ENCODE measurements at regions not wholly inside any gene's neighbourhood (a gene's known extent, or its start where the extent isn't known, plus 50 kb on each side); places are given as distances from the start of the nearest gene placed in this dataset.
"Not testable (repeated sequence)": the region's sequence is repeated elsewhere in the genome, so short reads cannot be mapped to it uniquely, and the experiment has no call there.

DNA sequence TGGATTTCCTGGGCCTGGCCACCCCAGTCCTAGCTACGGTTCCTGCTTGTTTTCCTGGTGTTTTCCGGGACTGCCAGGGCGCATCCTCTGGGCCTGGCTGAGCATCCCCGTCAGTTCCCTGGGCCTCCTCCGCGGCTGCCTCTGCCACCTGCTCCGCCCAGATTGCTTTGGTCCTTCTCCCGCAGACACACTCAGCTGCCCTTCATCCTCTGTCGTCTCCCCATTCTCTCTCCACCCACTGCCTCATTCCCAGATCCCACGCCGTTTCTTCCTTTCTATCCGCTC, 153.2 kb upstream of the NBPF19 start:
- DNase-seq (ENCODE audit: low read depth); H3K4me3 ChIP-seq (replicated peaks; ENCODE audit: low read depth, low read length): not testable (repeated sequence)

DNA sequence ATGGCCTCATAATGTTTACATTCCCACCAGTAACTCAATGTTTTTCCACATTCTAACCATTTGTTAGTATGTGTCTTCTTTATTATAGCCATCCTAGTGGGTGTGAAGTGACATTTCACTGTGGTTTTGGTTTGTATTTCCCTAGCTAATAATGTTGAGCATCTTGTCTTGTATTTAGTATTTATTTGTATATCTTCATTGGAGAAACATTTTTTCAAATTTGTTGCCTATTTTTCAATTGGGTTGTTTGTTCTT, 144.8 kb upstream of the NBPF19 start:
- H3K4me3 ChIP-seq (replicated peaks; ENCODE audit: low read depth, low read length); DNase-seq (ENCODE audit: low read depth): not testable (repeated sequence)

DNA sequence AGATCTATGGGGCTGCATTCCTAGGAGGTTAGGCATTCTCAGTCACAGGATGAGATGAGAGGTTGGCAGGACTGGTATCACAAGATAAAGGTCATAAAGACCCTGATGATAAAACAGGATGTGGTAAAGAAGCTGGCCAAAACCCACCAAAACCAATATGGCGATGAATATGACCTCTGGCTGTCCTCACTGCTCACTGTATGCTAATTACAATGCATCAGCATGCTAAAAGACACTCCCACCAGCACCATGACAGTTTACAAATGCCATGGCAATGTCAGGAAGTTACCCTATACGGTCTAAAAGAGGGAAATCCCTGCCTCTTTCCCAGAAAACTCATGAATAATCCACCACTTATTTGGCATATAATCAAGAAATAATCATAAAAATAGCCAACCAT, 138.8 kb upstream of the NBPF19 start:
- H3K4me3 ChIP-seq (replicated peaks; ENCODE audit: low read depth, low read length); DNase-seq (ENCODE audit: low read depth): not testable (repeated sequence)

DNA sequence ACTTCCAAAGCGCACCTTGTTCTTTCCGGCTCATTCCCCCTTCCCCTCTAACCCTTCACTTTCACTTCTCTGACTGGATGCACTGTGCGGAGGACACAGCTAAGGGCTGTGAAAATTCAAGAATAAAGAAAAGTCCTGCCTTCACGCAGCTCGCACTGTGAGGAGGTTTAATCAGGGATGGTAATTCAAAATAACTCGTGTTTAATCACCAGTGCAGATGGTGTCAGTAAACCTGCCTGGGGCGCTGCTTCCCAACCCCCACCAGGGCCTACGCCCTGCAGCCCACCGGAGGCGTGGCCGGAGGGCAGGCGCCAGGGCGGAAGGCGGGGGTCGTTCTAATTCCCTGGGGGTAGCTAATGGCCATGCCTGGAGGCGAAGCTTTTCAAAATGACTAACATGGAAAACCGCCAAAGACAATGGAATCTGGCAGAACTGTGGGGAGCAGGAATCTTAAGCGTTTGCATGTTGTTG, 136.6 kb upstream of the NBPF19 start:
- DNase-seq (ENCODE audit: low read depth); H3K4me3 ChIP-seq (replicated peaks; ENCODE audit: low read depth, low read length): not testable (repeated sequence)

DNA sequence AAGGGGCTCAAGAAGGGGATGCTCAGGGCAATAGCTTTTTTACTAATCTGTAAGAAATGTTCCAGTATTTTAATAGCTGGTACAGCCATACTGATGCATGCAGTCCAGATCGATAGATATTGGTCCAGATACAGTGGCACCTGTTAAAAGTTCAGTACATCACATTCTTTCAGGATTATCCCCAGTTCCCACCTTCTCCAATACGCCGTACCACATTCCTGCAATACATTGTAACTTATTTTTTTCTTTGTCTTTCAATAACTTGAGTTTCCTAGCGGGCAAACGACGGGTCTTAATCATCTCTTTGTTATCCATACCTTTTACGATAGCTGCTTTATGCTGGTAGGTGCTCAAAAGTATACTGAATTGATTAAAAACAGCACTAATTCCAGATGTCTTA, 136.1 kb upstream of the NBPF19 start:
- not testable (repeated sequence) for DNase-seq (ENCODE audit: low read depth); H3K4me3 ChIP-seq (replicated peaks; ENCODE audit: low read depth, low read length)

DNA sequence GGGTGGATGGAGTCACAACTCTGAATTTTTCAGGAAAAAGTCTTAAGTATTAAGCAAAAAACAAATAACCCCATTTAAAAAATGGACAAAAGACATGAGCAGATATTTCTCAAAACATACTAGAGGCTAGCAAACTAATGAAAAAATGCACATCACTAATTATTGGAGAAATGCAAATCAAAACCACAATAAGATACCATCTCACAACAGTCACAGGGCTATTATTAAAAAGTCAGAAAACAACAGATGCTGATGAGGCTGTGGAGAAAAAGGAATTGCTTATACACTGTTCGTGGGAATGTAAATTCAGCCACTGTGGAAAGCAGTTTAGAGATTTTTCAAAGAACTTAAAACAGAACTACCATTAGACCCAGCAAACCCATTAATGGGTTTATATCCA, 125.4 kb upstream of the NBPF19 start:
- DNase-seq (ENCODE audit: low read depth); H3K4me3 ChIP-seq (replicated peaks; ENCODE audit: low read depth, low read length): not testable (repeated sequence)

DNA sequence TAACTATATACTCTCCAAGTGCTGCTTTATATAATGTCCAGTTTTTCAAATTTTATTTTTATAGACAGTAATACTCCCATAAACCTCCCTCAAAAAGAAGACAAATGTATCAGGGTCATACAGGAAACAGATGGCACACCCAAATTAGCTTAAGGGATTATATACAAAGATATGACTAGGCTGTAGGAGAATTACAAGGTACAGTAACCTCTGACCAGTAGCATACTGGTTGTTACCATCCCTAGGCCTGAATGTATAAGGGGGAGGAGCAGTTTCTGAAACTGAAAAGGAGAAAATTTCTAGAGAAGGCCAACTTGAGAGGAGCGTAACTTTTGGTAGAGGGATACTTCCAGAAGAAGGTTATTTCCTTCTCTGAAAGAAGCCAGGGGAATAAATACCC, 122.6 kb upstream of the NBPF19 start:
- not testable (repeated sequence) for H3K4me3 ChIP-seq (replicated peaks; ENCODE audit: low read depth, low read length); DNase-seq (ENCODE audit: low read depth)

DNA sequence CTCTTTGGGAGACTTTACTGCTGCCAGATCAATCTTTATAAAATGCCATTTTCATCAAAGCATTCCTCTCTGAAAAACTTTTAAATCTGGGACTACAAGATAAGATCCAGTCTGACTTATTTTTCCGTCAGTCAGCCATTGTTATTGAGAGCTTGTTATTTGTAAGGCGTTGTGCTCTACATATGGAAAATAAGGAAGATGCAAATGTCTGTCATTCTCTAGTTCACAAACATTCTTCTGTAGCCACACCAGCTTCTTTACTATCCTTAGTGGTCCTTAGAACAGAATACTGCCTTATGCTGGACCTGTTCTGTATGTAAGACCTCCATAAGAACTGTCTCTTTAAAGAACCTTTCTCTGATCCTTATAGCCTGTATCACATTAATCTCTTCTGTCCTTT, 120.3 kb upstream of the NBPF19 start:
- H3K4me3 ChIP-seq (replicated peaks; ENCODE audit: low read depth, low read length): not testable (repeated sequence)

DNA sequence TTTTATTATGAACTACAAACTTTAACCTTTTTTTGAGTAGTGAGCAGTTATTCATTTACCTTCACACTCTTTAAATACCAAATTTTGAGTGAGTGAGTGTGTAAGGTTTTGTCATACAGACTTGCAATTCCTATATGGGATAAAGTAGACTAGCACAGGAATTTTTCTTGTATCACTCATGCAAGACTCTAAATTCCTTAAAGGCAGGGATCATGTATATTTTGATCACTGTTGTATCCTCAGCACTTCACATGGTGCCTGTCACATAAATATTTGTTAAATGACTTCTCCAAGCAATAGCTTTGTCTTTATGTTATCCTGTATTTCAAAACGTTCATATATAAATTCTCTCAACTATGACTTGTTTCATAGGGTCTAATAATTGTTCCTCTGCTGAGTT, 119.1 kb upstream of the NBPF19 start:
- not testable (repeated sequence) for DNase-seq (ENCODE audit: low read depth); H3K4me3 ChIP-seq (replicated peaks; ENCODE audit: low read depth, low read length)

More for the DNA sequence above, 120.3 kb upstream of the NBPF19 start:
- not testable (repeated sequence) for DNase-seq (ENCODE audit: low read depth)

DNA sequence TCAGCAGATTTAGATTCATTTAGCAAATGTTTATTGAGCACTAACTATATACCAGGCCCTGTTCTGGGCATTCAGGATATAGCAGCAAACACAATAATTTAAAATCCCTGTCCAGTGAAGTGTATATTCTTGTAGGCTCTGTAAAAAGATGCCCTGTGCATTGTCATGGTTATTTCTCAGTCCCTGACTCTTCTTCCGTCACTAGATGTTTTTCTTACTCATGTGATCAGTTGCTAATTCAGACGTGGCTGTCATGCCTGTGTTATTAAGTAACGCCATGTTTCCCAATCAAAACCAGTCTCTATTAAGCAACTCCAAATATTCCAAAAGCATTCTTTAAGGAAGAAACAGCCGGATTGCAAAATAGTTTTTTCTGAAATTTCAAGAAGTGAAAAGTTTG, 118.7 kb upstream of the NBPF19 start:
- not testable (repeated sequence) for DNase-seq (ENCODE audit: low read depth); H3K4me3 ChIP-seq (replicated peaks; ENCODE audit: low read depth, low read length)

DNA sequence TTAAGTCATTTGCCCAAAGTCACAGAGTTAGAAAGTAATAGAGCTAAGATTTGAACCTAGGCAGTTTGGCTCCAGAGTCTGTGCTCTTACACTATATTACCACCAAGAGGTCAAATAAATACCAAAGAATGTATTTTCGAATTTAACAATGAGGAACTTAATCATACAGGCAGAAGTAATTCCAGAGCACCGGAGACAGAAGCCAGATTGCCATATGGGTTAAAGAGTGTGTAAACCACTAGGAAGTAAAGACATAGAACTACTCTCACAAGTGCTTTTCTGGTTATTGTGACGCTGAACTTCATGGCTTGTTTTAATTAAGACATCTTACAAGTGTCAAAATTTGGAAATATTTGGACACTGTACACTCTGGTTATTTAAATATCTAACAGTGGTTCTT, 114.5 kb upstream of the NBPF19 start:
- not testable (repeated sequence) for DNase-seq (ENCODE audit: low read depth)

DNA sequence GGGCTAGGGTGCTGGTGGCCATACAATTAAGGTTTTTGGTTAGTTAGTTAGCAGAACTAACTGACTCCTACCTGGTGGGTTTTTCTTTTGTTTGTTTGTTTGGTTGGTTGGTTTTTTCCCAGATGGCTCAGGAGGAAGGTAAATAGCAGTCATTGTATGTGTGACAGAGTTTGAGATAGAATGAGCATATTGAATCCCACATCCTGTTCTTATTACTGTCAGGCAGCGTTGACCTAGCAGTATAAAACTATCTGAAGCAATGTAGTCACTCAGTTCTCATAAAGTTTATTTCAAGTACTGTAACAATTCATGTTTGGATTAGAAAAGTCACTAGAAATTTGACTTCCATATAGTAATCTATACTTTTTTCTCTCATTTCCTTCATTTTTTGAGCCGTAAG, 113.5 kb upstream of the NBPF19 start:
- DNase-seq (ENCODE audit: low read depth): not testable (repeated sequence)

More for the DNA sequence above, 114.5 kb upstream of the NBPF19 start:
- not testable (repeated sequence) for H3K4me3 ChIP-seq (replicated peaks; ENCODE audit: low read depth, low read length)

DNA sequence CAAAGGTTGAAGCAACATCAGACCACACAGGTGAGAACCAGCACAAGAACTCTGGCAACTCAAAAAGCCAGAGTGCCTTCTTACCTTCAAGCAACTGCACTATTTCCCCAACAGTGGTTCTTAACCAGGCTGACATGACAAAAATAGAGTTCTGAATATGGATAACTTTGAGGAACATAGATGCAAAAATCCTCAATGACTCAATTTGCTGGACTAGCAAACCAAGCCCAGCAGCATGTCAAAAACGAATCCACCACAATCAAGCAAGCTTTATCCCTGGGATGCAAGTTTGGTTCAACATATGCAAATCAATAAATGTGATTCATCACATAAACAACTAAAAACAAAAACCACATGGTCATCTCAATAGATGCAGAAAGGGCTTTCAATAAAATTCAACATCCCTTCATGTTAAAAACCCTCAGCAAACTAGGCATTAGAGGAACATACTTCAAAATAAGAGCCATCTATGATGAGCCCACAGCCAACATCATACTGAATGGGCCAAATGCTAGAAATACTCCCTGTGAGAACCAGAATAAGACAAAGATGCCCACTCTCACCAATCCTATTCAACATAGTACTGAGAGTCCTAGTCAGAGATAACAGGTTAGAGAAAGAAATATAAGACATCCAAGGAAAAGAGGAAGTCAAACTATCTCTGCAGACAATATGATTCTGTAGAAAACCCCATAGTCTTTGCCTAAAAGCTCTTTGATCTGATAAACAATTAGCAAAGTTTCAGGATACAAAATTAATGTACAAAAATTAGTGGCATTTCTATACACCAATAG, 110.5 kb upstream of the NBPF19 start:
- not testable (repeated sequence) for DNase-seq (ENCODE audit: low read depth); H3K4me3 ChIP-seq (replicated peaks; ENCODE audit: low read depth, low read length)

More for the DNA sequence above, 113.5 kb upstream of the NBPF19 start:
- not testable (repeated sequence) for H3K4me3 ChIP-seq (replicated peaks; ENCODE audit: low read depth, low read length)

DNA sequence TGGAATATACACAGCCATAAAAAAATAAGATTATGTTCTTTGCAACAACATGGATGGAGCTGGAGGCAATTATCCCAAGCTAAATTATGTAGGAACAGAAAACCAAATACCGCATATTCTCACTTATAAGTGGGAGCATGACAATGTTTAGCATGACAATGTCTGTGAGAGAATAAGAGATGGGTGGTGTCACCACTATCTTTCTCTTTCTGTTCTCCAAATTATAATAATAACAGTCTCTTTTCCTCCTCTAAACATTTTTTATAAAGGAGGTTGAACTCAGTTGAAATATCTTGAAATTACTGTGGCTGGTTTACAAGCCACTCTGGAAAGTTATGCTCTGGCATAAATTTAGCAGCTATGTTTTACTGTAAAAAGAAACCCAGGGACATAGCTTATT, 108.4 kb upstream of the NBPF19 start:
- not testable (repeated sequence) for H3K4me3 ChIP-seq (replicated peaks; ENCODE audit: low read depth, low read length); DNase-seq (ENCODE audit: low read depth)

DNA sequence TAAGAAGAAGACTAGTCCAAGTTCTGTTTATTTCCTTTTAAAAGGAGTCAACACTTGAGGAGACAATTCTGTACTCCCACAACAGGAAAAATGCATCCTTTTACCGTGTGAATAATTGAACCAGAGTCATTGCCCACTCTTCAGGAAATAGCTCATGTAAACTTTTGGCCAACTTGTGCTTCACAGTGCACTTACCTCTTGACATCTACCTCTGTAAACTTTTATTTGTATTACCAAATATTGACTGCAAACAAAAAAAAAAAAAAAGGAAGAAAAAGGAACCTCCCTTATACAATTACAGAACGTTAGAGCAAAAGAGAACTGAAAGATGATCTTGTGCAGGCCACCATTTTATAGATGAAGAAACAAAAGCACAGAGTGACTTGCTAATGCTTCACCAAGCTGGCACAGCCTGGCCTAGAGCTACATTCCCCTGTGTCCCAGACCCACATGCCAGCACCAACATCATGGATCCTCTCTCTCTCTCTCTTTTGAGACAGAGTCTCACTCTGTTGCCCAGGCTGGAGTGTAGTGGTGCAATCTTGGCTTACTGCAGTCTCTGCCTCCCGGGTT, 107.3 kb upstream of the NBPF19 start:
- H3K4me3 ChIP-seq (replicated peaks; ENCODE audit: low read depth, low read length); DNase-seq (ENCODE audit: low read depth): not testable (repeated sequence)

DNA sequence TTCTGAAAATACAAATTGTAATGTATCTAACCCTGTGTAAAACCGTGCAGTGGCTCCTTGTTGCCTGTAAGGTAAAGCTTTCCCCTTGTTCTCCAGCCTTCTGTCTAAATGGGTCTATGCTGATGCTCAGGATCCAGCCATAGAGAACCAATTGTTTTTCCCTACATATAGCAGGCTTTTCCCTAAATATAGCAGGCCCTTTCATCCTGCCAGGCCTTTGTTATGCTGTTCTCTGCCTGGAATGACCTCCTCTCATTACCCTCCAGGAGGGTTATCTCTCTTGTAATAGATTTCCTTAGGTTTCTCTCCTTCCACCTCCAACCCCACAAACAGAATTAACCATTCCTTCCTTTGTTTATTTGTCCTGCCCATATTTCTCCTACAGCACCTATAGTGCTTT, 106.5 kb upstream of the NBPF19 start:
- not testable (repeated sequence) for DNase-seq (ENCODE audit: low read depth); H3K4me3 ChIP-seq (replicated peaks; ENCODE audit: low read depth, low read length)

DNA sequence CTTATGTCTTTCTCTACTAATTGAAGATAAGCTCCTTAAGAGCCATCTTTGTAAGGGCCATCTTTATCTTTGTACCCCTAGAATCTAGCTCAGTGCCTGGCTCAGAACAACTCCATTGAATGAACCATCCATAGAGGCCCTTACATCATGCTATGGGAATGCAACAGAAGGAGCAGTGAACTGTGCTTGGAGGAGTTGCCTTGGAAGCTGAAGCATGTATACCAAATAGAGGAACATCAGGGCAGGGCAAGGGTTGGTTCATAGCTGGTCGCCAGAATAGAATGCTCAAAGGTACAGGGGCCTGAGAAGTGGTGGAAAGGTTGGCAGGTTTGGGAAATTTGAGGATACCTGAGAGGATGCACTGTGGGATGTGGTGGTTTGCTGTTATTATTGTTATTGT, 105.8 kb upstream of the NBPF19 start:
- H3K4me3 ChIP-seq (replicated peaks; ENCODE audit: low read depth, low read length); DNase-seq (ENCODE audit: low read depth): not testable (repeated sequence)

DNA sequence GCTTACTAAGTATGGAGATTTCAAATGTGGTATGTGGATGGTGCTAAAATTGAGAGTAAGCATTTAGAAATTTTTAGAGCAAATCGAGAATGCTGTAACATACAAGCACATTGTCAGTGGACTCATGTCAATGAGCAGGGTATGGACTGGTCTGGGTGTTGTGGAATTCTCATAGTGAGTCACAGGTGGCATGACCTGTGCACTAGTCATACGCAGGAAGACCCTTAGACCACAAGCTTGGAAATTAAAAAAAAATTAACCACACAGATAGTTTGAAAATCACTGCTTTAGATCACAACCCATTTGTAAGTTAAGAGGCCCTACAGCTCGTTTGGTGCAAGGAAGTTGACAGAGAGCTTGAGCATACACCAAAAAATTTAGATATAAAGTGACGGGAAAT, 102.9 kb upstream of the NBPF19 start:
- not testable (repeated sequence) for DNase-seq (ENCODE audit: low read depth); H3K4me3 ChIP-seq (replicated peaks; ENCODE audit: low read depth, low read length)

DNA sequence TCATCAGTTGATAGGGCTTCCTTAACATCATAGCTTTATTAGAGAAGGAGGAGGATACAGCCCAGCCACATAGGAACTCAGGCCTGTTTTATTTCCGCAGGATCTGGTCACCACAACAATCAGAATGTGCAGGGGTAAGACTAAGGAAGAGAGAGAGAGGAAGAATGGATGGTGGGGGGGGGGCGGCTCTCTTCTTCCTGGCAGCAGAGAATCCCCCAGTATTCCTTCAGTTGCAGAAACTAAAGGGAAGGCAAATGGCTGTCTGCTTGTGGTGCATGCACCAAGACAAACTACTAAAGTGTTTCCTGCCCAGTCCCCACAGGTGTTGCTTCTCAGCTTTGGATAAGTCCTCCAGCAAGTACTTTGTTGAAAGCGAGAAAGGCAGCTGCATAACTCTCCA, 96.4 kb upstream of the NBPF19 start:
- not testable (repeated sequence) for H3K4me3 ChIP-seq (replicated peaks; ENCODE audit: low read depth, low read length); DNase-seq (ENCODE audit: low read depth)

DNA sequence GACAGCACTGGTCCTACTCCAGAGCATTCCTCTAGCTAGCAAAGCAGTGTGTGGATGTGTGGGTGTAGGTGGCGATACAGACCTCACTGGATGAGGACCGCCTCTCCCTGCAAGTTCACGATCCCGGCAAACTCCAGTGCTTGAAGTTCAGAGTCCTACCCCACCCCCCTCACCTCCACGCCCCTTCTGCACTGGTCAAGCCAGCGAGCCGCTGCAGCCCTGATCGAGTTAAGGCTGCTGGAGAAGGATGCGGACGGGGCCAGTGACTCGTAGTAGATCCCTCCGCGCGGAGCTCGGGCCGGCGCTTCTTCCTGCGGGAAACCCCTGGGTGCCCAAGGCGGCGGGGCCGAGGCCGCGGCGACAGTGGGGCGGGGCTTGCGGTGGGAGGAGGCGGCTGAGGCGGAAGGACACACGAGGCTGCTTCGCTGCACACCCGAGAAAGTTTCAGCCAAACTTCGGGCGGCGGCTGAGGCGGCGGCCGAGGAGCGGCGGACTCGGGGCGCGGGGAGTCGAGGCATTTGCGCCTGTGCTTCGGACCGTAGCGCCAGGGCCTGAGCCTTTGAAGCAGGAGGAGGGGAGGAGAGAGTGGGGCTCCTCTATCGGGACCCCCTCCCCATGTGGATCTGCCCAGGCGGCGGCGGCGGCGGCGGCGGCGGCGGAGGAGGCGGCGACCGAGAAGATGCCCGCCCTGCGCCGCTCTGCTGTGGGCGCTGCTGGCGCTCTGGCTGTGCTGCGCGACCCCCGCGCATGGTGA, 84.5 kb upstream of the NBPF19 start:
- peak; percentile 74 for DNase-seq (ENCODE audit: low read depth)
- H3K4me3 ChIP-seq (replicated peaks; ENCODE audit: low read depth, low read length): peak overlapping the region; percentile 46

Data from fibroblast of pulmonary artery (primary cell).